Right lobe of liver (tissue), 4 donors: ENCODE measurements at regions not wholly inside any gene's neighbourhood (a gene's known extent, or its start where the extent isn't known, plus 50 kb on each side); places are given as distances from the start of the nearest gene placed in this dataset.

Experiments used
- CTCF ChIP-seq, 4 donors: fragments of 200-600 bp in 3 of 4; fragments of 450-650 bp in 1 of 4; IDR thresholded peaks; one replicate each; pipeline versions ENCODE4 v1.5.1 to v1.8.0; 2016 to 2022; ENCODE audit warnings: antibody characterized with exemption in 4 of 4, mild to moderate bottlenecking in 2 of 4
- POLR2A ChIP-seq: fragments of 450-650 bp; IDR thresholded peaks from one replicate; pipeline ENCODE4 v1.6.1; 2017; ENCODE audit warnings: antibody characterized with exemption, mild to moderate bottlenecking
- donor health status: DM: no; HTN: no; CAD: no.
- donor health status: DM: no; HTN: no; CAD: no.
- donor health status: DM: no; HTN: yes; CAD: no.

- TF ChIP-seq CTCF (IDR thresholded peaks at IDR 0.05) = no peak
- TF ChIP-seq POLR2A = no peak
Measured at GRCh38 chr10:133030126-133030525, 57.6 kb upstream of the ADGRA1 start.
